ENCODE measurements at regions not wholly inside any gene's neighbourhood (a gene's known extent, or its start where the extent isn't known, plus 50 kb on each side); places are given as distances from the start of the nearest gene placed in this dataset.
"Not testable (repeated sequence)": the region's sequence is repeated elsewhere in the genome, so short reads cannot be mapped to it uniquely, and the experiment has no call there.

DNA sequence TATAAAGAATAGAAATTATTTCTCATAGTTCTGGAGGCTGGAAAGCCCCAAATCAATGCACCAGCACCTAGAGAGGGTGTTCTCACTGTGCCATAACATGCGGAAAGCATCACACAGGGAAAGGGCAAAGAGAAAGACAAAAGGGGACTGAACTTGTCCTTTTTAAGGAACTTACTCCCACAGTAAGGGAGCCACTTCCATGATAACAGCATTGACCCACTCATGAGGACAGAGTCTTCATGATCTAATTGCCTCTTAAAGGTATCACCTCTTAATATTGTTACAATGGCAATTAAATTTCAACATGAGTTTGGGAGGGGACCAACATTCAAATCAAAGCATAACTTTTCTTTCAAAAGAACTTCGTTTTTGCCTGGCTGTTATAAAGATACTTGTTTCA is 582.2 kb upstream of the ARID1B start:
- TF ChIP-seq POLR2A (IDR thresholded peaks at IDR 0.05) (no peak), POLR2AphosphoS5 (IDR thresholded peaks at IDR 0.05) (no peak)
- TF ChIP-seq, protein P1, sequence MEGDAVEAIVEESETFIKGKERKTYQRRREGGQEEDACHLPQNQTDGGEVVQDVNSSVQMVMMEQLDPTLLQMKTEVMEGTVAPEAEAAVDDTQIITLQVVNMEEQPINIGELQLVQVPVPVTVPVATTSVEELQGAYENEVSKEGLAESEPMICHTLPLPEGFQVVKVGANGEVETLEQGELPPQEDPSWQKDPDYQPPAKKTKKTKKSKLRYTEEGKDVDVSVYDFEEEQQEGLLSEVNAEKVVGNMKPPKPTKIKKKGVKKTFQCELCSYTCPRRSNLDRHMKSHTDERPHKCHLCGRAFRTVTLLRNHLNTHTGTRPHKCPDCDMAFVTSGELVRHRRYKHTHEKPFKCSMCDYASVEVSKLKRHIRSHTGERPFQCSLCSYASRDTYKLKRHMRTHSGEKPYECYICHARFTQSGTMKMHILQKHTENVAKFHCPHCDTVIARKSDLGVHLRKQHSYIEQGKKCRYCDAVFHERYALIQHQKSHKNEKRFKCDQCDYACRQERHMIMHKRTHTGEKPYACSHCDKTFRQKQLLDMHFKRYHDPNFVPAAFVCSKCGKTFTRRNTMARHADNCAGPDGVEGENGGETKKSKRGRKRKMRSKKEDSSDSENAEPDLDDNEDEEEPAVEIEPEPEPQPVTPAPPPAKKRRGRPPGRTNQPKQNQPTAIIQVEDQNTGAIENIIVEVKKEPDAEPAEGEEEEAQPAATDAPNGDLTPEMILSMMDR (IDR thresholded peaks at IDR 0.05) = no peak
- no peaks in the 10 kb centered on the region for H3K36me3 ChIP-seq
- DNase-seq (ENCODE audit: low spot score in 2 of 2) = no peak
- intact Hi-C loops (cut with DNase I; ENCODE audit: low total_unique reads) = no loop called here
- H3K4me1 ChIP-seq = no peaks in the 10 kb centered on the region
- no peak overlapping the region for H3K4me3 ChIP-seq
- no peaks in the 10 kb centered on the region for H3K27me3 ChIP-seq
- H3K9me3 ChIP-seq = no peaks in the 10 kb centered on the region
- H3K27ac ChIP-seq = no peak overlapping the region

GRCh38 chr6:156193381-156193780 is 583.8 kb upstream of the ARID1B start:
- Histone ChIP-seq H3K27me3 (no peaks in the 10 kb centered on the region), H3K9me3 (no peaks in the 10 kb centered on the region), H3K36me3 (no peaks in the 10 kb centered on the region), H3K27ac (no peak overlapping the region), H3K4me3 (no peak overlapping the region), H3K4me1 (no peaks in the 10 kb centered on the region)
- intact Hi-C loops (cut with DNase I; ENCODE audit: low total_unique reads) = no loop called here
- TF ChIP-seq, protein P1 (IDR thresholded peaks at IDR 0.05) = no peak
- no peak for TF ChIP-seq POLR2AphosphoS5 (IDR thresholded peaks at IDR 0.05)
- no peak for TF ChIP-seq POLR2A (IDR thresholded peaks at IDR 0.05)
- DNase-seq (ENCODE audit: low spot score in 2 of 2) = no peak

DNA sequence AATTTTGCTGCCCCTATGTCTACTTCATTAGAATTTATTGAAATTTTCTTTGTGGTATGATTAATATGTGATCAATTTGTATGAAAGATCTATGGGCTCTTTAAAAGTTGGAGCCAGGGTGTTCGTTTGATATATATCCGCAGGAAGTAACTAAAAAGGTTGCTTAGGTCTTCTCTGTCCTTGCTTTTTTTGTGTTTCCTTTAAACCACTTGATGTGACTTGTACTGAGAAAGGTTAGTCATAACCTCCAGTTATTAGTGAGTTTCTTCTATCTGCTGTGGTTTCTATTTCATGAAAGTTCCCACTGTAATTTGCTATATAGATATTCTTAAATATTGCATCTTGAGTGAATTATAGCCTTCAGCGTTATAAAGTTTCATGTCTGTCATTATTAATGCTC is 585.3 kb upstream of the ARID1B start:
- no peak for DNase-seq (ENCODE audit: low spot score in 2 of 2)
- H3K4me3 ChIP-seq = no peak overlapping the region

GRCh38 chr6:156191390-156191789 is 585.8 kb upstream of the ARID1B start:
- H3K36me3 ChIP-seq; H3K27me3 ChIP-seq; H3K4me3 ChIP-seq; H3K27ac ChIP-seq; DNase-seq (ENCODE audit: low spot score in 2 of 2); H3K4me1 ChIP-seq; intact Hi-C loops (cut with DNase I; ENCODE audit: low total_unique reads); H3K9me3 ChIP-seq: not testable (repeated sequence)

More for the DNA sequence above, 585.3 kb upstream of the ARID1B start:
- no peaks in the 10 kb centered on the region for H3K27me3 ChIP-seq
- intact Hi-C loops (cut with DNase I; ENCODE audit: low total_unique reads) = no loop called here
- no peaks in the 10 kb centered on the region for H3K36me3 ChIP-seq
- no peaks in the 10 kb centered on the region for H3K4me1 ChIP-seq
- H3K9me3 ChIP-seq = no peaks in the 10 kb centered on the region
- TF ChIP-seq POLR2A (IDR thresholded peaks at IDR 0.05) (no peak), POLR2AphosphoS5 (IDR thresholded peaks at IDR 0.05) (no peak)
- TF ChIP-seq, protein P1 (IDR thresholded peaks at IDR 0.05) = no peak
- H3K27ac ChIP-seq = no peak overlapping the region

DNA sequence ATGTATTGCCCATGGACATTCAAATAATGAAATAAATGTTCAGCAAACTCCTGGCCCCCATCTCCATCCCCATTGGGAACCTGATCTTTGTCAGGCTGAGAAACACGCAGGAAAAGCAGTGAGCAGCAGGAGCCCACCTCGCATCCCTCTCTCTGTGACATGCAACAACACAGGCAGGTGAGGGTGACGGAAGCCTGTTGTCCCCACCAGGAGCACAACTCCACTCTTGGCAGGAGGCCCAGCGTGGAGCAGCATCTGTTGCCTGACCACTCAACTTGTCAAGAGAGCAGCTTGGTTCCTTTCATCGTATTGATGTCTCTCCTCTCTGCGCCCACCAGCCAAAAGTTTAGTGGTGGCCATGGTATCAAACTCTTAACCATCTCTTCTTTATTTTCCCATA is 586.9 kb upstream of the ARID1B start:
- Histone ChIP-seq H3K4me1 (no peaks in the 10 kb centered on the region), H3K9me3 (no peaks in the 10 kb centered on the region), H3K36me3 (no peaks in the 10 kb centered on the region), H3K4me3 (no peak overlapping the region), H3K27me3 (no peaks in the 10 kb centered on the region), H3K27ac (no peak overlapping the region)
- DNase-seq (ENCODE audit: low spot score in 2 of 2) = no peak
- intact Hi-C loops (cut with DNase I; ENCODE audit: low total_unique reads) = no loop called here
- TF ChIP-seq POLR2A (IDR thresholded peaks at IDR 0.05) (no peak), POLR2AphosphoS5 (IDR thresholded peaks at IDR 0.05) (no peak)
- TF ChIP-seq, protein P1 (IDR thresholded peaks at IDR 0.05) = no peak

- Histone ChIP-seq H3K4me3 (no peak overlapping the region), H3K4me1 (no peaks in the 10 kb centered on the region), H3K36me3 (no peaks in the 10 kb centered on the region), H3K27me3 (no peaks in the 10 kb centered on the region), H3K27ac (no peak overlapping the region), H3K9me3 (no peaks in the 10 kb centered on the region)
- TF ChIP-seq, protein P1 (IDR thresholded peaks at IDR 0.05) = no peak
- TF ChIP-seq POLR2A (IDR thresholded peaks at IDR 0.05) (no peak), POLR2AphosphoS5 (IDR thresholded peaks at IDR 0.05) (no peak)
- DNase-seq (ENCODE audit: low spot score in 2 of 2) = no peak
- intact Hi-C loops (cut with DNase I; ENCODE audit: low total_unique reads) = no loop called here
Measured at GRCh38 chr6:156189714-156190113, 587.5 kb upstream of the ARID1B start.

All from breast epithelium (tissue), 4 donors.